Transverse colon (tissue), 4 donors: ENCODE measurements at regions not wholly inside any gene's neighbourhood (a gene's known extent, or its start where the extent isn't known, plus 50 kb on each side); places are given as distances from the start of the nearest gene placed in this dataset.

Experiments
- EP300 ChIP-seq: sonication (generic); formaldehyde crosslinking; IDR thresholded peaks from one replicate; pipeline ENCODE4 v1.6.1; 2017; ENCODE audit warnings: antibody characterized with exemption, low read depth
- POLR2A ChIP-seq: fragments of 450-650 bp; IDR thresholded peaks from one replicate; pipeline ENCODE4 v1.6.1; 2016; ENCODE audit warnings: antibody characterized with exemption, mild to moderate bottlenecking, moderate library complexity
- POLR2AphosphoS5 ChIP-seq, 3 donors: sonication (generic); formaldehyde crosslinking; IDR thresholded peaks; one replicate each; pipeline ENCODE4 v1.6.1; 2016; ENCODE audit warnings: antibody characterized with exemption in 3 of 3
- TF ChIP-seq, protein P1 (sequence below), 5 experiments: fragments of 200-600 bp in 3 of 5; fragments of 450-650 bp in 2 of 5; sonication (generic) in 3 of 5; IDR thresholded peaks; 1 replicate in 2 of 5; 2 replicates in 3 of 5; pipeline ENCODE4 v1.5.1; 2016 to 2017; ENCODE audit warnings: antibody characterized with exemption in 5 of 5, inconsistent platforms in 3 of 5, mild to moderate bottlenecking in 2 of 5, moderate library complexity in 1 of 5

DNA sequence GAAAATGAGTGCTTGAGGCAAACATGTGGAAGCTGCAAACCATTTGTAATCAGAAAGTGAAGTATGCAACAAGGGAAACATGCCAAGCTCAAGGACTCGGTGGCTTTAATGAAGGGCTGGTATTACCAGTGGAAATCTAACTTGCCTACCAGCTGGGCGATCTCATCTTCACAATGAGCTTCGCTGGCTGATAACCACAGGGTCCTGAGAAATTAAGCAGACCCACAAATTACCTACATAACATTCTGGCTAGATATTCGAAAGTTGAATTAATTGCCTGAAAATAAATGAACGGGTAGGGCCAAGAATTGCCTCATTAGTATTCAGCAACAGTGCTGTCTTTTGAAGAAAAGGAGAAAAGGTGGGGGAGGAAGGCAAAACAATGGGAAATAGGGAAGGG, 439.4 kb downstream of the PDZRN4 start:
- TF ChIP-seq, protein P1, sequence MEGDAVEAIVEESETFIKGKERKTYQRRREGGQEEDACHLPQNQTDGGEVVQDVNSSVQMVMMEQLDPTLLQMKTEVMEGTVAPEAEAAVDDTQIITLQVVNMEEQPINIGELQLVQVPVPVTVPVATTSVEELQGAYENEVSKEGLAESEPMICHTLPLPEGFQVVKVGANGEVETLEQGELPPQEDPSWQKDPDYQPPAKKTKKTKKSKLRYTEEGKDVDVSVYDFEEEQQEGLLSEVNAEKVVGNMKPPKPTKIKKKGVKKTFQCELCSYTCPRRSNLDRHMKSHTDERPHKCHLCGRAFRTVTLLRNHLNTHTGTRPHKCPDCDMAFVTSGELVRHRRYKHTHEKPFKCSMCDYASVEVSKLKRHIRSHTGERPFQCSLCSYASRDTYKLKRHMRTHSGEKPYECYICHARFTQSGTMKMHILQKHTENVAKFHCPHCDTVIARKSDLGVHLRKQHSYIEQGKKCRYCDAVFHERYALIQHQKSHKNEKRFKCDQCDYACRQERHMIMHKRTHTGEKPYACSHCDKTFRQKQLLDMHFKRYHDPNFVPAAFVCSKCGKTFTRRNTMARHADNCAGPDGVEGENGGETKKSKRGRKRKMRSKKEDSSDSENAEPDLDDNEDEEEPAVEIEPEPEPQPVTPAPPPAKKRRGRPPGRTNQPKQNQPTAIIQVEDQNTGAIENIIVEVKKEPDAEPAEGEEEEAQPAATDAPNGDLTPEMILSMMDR (IDR thresholded peaks at IDR 0.05): no peak
- no peak for TF ChIP-seq POLR2A
- TF ChIP-seq POLR2AphosphoS5 (IDR thresholded peaks at IDR 0.05): no peak
- no peak for TF ChIP-seq EP300
